ENCODE measurements at regions not wholly inside any gene's neighbourhood (a gene's known extent, or its start where the extent isn't known, plus 50 kb on each side); places are given as distances from the start of the nearest gene placed in this dataset.

GRCh38 chr17:34009912-34010311 lies 245.2 kb upstream of the CCL2 start:
- Histone ChIP-seq H3K9ac (ENCODE audit: low read depth, low read length) (no peak overlapping the region), H3K14ac (replicated peaks; ENCODE audit: low read depth, low read length) (no peak overlapping the region), H2BK20ac (ENCODE audit: low read depth, low read length) (no peak overlapping the region), H3K4ac (ENCODE audit: low read depth, low read length) (no peak overlapping the region), H3K18ac (ENCODE audit: low read depth, low read length) (no peak overlapping the region), H3K4me3 (ENCODE audit: insufficient read depth, low read depth, low read length) (no peak overlapping the region), H3K4me2 (ENCODE audit: low read depth, low read length) (no peak overlapping the region), H3K79me1 (ENCODE audit: low read depth in 1 of 2, low read length in 2 of 2) (no peaks in the 10 kb centered on the region), H4K8ac (ENCODE audit: low read depth in 2 of 2, low read length in 2 of 2) (no peak overlapping the region), H3K9me1 (ENCODE audit: insufficient read depth, low read length) (no peaks in the 10 kb centered on the region), H2BK15ac (ENCODE audit: low read depth, low read length) (no peak overlapping the region), H4K5ac (ENCODE audit: low read depth, low read length) (no peak overlapping the region), H3K9me3 (ENCODE audit: control insufficient read depth, insufficient read depth, low read length) (peaks cover 6% of the 10 kb centered on the region; the same call in 1 of the 2 replicates), H3K36me3 (ENCODE audit: control insufficient read depth, insufficient read depth, low read length) (no peaks in the 10 kb centered on the region), H3K23ac (ENCODE audit: low read depth, low read length) (no peak overlapping the region), H4K91ac (ENCODE audit: insufficient read depth, low read depth, low read length) (no peak overlapping the region), H3K4me1 (ENCODE audit: control insufficient read depth, insufficient read depth, low read length) (no peaks in the 10 kb centered on the region), H2AK9ac (replicated peaks; ENCODE audit: low read depth, low read length, poor library complexity) (no peak overlapping the region), H2BK5ac (ENCODE audit: low read depth, low read length, poor library complexity, severe bottlenecking) (no peak overlapping the region), H2AK5ac (ENCODE audit: low read depth, low read length) (no peak overlapping the region), H2BK120ac (ENCODE audit: low read depth, low read length) (no peak overlapping the region), H3K56ac (ENCODE audit: extremely low read depth, insufficient read depth, low read length) (no peak overlapping the region), H3K27me3 (ENCODE audit: control insufficient read depth, insufficient read depth, low read length) (no peaks in the 10 kb centered on the region), H4K20me1 (ENCODE audit: insufficient read depth, low read length) (no peaks in the 10 kb centered on the region), H3K27ac (ENCODE audit: insufficient read depth, low read length) (no peak overlapping the region), H2AFZ (replicated peaks; ENCODE audit: low read length, poor library complexity) (no peak overlapping the region)
- no peak for ATAC-seq (ENCODE audit: low read depth)
- no peak for DNase-seq
- no TSS peak for BruUV-seq (replicated peaks)
- POLR2A ChIA-PET (ENCODE audit: unreplicated experiment) = no interaction called here
- WGBS, 2 experiments (ENCODE audit: extremely low coverage in 2 of 2, insufficient read length in 1 of 2) = 40% methylated on average over 2 of the region's 5 CpGs; no CpG with 5 or more reads in 1 of the 2 experiments
- dilution Hi-C loops (cut with HindIII; ENCODE audit: low sequenced_read_pairs, unreplicated experiment) = no loop called here
- in situ Hi-C loops (cut with MboI; ENCODE audit: low sequenced_read_pairs) = no loop called here
- TF ChIP-seq MAZ (IDR thresholded peaks at IDR 0.05; ENCODE audit: borderline replicate concordance, low read depth, low read length) (no peak), MAFK (IDR thresholded peaks at IDR 0.05; ENCODE audit: low read depth, low read length) (no peak), CTCF (conservative IDR thresholded peaks at IDR 0.05; ENCODE audit: low read depth, low read length) (no peak), FOS (IDR thresholded peaks at IDR 0.05; ENCODE audit: low read depth, low read length) (no peak), ELK1 (IDR thresholded peaks at IDR 0.05; ENCODE audit: borderline replicate concordance, low read depth, low read length) (no peak), NFE2L2 (IDR thresholded peaks at IDR 0.05; ENCODE audit: low read depth, low read length) (no peak)
- intact Hi-C loops (cut with micrococcal nuclease) = no loop called here
- CTCF ChIA-PET = no interaction called here

Measured in IMR-90 (cell line).